PFSK-1 (cell line): ENCODE measurements at regions not wholly inside any gene's neighbourhood (a gene's known extent, or its start where the extent isn't known, plus 50 kb on each side); places are given as distances from the start of the nearest gene placed in this dataset.

Experiments
- FOXP2 ChIP-seq: optimal IDR thresholded peaks from 2 replicates; pipeline ENCODE3; 2011; ENCODE audit warnings: borderline replicate concordance, control low read depth, inconsistent platforms; ENCODE audit not compliant: insufficient read depth; ENCODE audit errors: extremely low read length, extremely low read depth
- POLR2AphosphoS5 ChIP-seq: IDR thresholded peaks from 2 replicates; pipeline ENCODE4 v1.6.1; 2012; ENCODE audit warnings: low read depth, mild to moderate bottlenecking, control low read depth, low read length, moderate library complexity
- SIN3A ChIP-seq: IDR thresholded peaks from 2 replicates; pipeline ENCODE4 v1.6.1; 2012; ENCODE audit warnings: mild to moderate bottlenecking, low read length, moderate library complexity, borderline replicate concordance; ENCODE audit not compliant: insufficient read depth
- TAF1 ChIP-seq: IDR thresholded peaks from 2 replicates; pipeline ENCODE4 v1.6.1; 2012; ENCODE audit warnings: low read length, control low read depth, borderline replicate concordance; ENCODE audit not compliant: insufficient read depth
- TF ChIP-seq, protein P1 (sequence below), 2 experiments: IDR thresholded peaks; 2 replicates each; pipeline versions ENCODE4 v1.6.1 to v1.8.0; 2011 to 2012; ENCODE audit warnings: low read depth in 2 of 2, low read length in 2 of 2, control low read depth in 1 of 2, inconsistent platforms in 1 of 2, mild to moderate bottlenecking in 1 of 2, moderate library complexity in 1 of 2; ENCODE audit not compliant: insufficient read depth in 1 of 2

DNA sequence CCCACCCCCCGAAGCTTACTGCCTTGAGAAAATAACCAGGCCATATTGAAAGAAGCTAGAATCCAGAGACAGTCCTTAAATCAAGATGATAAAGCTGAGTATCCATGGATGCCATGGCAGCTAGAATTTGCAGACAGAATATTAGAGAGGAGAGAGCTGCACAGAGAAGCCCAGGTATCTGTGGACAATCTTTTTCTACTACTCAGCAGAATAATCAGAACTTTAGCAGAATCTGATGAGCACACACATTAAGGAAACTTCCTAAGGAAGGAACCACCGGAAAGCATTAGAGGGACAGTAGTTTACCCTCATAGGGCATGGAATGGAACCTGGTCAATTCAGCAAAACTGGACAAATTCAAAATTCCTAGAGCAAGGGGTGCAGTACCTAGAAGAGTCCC, 1001.7 kb downstream of the HACE1 start:
- TF ChIP-seq TAF1 (no peak), POLR2AphosphoS5 (no peak), SIN3A (no peak), FOXP2 (no peak)
- TF ChIP-seq, protein P1, sequence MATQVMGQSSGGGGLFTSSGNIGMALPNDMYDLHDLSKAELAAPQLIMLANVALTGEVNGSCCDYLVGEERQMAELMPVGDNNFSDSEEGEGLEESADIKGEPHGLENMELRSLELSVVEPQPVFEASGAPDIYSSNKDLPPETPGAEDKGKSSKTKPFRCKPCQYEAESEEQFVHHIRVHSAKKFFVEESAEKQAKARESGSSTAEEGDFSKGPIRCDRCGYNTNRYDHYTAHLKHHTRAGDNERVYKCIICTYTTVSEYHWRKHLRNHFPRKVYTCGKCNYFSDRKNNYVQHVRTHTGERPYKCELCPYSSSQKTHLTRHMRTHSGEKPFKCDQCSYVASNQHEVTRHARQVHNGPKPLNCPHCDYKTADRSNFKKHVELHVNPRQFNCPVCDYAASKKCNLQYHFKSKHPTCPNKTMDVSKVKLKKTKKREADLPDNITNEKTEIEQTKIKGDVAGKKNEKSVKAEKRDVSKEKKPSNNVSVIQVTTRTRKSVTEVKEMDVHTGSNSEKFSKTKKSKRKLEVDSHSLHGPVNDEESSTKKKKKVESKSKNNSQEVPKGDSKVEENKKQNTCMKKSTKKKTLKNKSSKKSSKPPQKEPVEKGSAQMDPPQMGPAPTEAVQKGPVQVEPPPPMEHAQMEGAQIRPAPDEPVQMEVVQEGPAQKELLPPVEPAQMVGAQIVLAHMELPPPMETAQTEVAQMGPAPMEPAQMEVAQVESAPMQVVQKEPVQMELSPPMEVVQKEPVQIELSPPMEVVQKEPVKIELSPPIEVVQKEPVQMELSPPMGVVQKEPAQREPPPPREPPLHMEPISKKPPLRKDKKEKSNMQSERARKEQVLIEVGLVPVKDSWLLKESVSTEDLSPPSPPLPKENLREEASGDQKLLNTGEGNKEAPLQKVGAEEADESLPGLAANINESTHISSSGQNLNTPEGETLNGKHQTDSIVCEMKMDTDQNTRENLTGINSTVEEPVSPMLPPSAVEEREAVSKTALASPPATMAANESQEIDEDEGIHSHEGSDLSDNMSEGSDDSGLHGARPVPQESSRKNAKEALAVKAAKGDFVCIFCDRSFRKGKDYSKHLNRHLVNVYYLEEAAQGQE (IDR thresholded peaks at IDR 0.05; ENCODE audit: insufficient read depth in 1 of 2, low read depth in 2 of 2, low read length in 2 of 2) = no peak

DNA sequence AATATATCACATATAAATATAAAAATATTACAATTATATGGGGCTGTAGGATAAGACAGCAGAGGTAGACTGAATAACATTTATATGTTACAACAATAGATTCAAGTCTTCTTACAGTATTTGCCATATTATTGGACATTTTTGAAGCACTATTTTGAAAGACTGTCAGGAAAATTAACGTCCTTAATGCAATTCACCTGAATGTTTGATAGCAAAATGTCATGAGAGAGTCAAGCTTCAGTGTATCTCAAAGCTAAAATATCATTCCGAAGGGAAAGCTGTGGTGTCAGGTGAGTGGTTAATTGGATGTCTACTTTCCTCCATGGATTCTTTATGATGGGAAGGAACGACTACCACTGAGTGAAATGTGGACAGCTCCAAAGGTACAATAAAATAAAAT, 1004.0 kb downstream of the HACE1 start:
- TF ChIP-seq POLR2AphosphoS5 (no peak), TAF1 (no peak), FOXP2 (no peak), SIN3A (no peak)
- TF ChIP-seq, protein P1 (IDR thresholded peaks at IDR 0.05; ENCODE audit: insufficient read depth in 1 of 2, low read depth in 2 of 2, low read length in 2 of 2) = no peak

DNA sequence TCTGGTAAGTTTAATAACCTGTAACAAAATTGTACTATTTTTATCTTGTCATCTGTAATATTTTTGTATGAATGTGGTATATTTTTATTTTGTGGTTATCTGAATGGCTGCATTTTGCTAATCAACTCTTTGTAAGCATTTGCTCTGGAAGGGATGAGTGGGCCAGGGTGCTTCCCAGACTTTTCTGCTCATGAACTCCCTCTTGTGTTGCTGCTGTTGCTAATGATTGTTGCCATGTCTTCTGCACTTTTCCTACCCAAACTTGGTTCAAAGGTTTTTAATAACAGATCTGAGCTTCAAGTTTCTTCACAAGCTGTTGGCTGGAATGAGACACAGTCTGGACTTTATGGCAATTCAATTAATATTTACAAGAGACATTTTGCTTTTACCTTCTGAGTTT, 1005.7 kb downstream of the HACE1 start:
- TF ChIP-seq FOXP2 (no peak), TAF1 (no peak), SIN3A (no peak), POLR2AphosphoS5 (no peak)
- TF ChIP-seq, protein P1 (IDR thresholded peaks at IDR 0.05; ENCODE audit: insufficient read depth in 1 of 2, low read depth in 2 of 2, low read length in 2 of 2) = no peak

DNA sequence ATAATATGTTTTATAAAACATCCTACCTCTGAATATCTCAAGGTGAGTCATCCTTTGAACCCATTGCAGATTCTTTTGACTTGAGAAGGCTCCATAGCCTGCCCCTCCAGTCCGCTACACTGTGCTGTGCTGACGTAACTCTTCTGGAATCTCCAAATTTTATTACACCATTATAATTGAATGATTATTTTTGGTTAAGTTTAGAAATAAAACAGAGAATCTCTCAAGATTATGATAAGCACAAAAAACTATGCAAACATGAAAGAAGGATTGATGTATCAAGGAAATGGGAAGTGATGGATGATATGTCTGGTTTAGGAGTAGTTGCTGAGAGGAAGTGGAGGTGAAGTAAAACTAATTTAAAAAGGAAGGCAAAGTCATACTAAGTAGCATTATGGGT, 1021.3 kb downstream of the HACE1 start:
- TF ChIP-seq TAF1 (no peak), POLR2AphosphoS5 (no peak), FOXP2 (no peak), SIN3A (no peak)
- TF ChIP-seq, protein P1 (IDR thresholded peaks at IDR 0.05; ENCODE audit: insufficient read depth in 1 of 2, low read depth in 2 of 2, low read length in 2 of 2) = no peak

DNA sequence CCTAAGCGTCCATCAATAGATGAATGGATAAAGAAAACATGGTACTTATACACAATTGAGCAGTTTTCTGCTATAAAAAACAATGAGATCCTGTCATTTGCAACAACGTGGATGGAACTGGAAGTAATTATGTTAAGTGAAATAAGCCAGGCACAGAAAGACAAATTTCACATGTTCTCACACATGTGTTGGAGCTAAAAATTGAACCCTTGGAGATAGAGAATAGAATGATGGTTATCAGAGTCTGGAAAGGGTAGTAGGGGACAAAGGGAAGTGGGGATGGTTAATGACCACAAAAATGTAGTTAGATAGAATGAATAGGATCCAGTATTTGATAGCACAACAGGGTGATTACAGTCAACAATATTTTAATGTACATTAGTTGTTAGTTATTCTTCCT, 1033.5 kb downstream of the HACE1 start:
- TF ChIP-seq TAF1 = no peak
- TF ChIP-seq, protein P1 (IDR thresholded peaks at IDR 0.05; ENCODE audit: insufficient read depth in 1 of 2, low read depth in 2 of 2, low read length in 2 of 2) = no peak
- no peak for TF ChIP-seq SIN3A
- TF ChIP-seq FOXP2 = no peak
- no peak for TF ChIP-seq POLR2AphosphoS5
